GM23338 (cell line): ENCODE measurements at regions not wholly inside any gene's neighbourhood (a gene's known extent, or its start where the extent isn't known, plus 50 kb on each side); places are given as distances from the start of the nearest gene placed in this dataset.

ENCODE experiments used
- ATAC-seq: fragments of 200-7000 bp; cut with Tn5 transposase; 3 replicates; pipeline ENCODE4 v1.9.1; 2020
- DNase-seq: peaks from one replicate; pipeline ENCODE4 v3.0.0-alpha.2; 2015; ENCODE audit warnings: low spot score
- H2AFZ ChIP-seq: fragments of 200-600 bp; sonication (generic); 2 replicates; pipeline ENCODE4 v1.8.0; 2016; ENCODE audit warnings: antibody characterized with exemption, mild to moderate bottlenecking, moderate library complexity
- H3F3A ChIP-seq: fragments of 200-600 bp; sonication (generic); replicated peaks from 2 replicates; pipeline ENCODE4 v1.8.0; 2017; ENCODE audit warnings: antibody characterized with exemption, mixed run types, low read depth
- H3K27ac ChIP-seq: fragments of 200-600 bp; sonication (generic); 2 replicates; pipeline ENCODE4 v1.6.1; 2016; ENCODE audit warnings: low read depth
- H3K27me3 ChIP-seq: fragments of 200-600 bp; sonication (generic); 2 replicates; pipeline ENCODE4 v1.8.0; 2016; ENCODE audit warnings: mild to moderate bottlenecking, mixed run types, moderate library complexity; ENCODE audit not compliant: insufficient read depth
- H3K36me3 ChIP-seq: fragments of 200-600 bp; sonication (generic); 2 replicates; pipeline ENCODE4 v1.8.0; 2016; ENCODE audit warnings: mild to moderate bottlenecking; ENCODE audit not compliant: insufficient read depth
- H3K4me1 ChIP-seq: fragments of 200-600 bp; sonication (generic); 2 replicates; pipeline ENCODE4 v1.8.0; 2016; ENCODE audit warnings: mild to moderate bottlenecking, moderate library complexity; ENCODE audit not compliant: insufficient read depth
- H3K4me2 ChIP-seq: fragments of 200-600 bp; sonication (generic); 2 replicates; pipeline ENCODE4 v1.7.1; 2017; ENCODE audit warnings: mixed run types
- H3K4me3 ChIP-seq: fragments of 200-600 bp; sonication (generic); 2 replicates; pipeline ENCODE4 v1.6.1; 2016; ENCODE audit warnings: mixed run types
- H3K79me2 ChIP-seq: fragments of 200-600 bp; sonication (generic); replicated peaks from 2 replicates; pipeline ENCODE4 v1.8.0; 2017; ENCODE audit warnings: mild to moderate bottlenecking; ENCODE audit not compliant: insufficient read depth
- H3K9me2 ChIP-seq: fragments of 200-600 bp; sonication (generic); 2 replicates; pipeline ENCODE4 v1.8.0; 2017; ENCODE audit not compliant: insufficient read depth
- H4K20me1 ChIP-seq: fragments of 200-600 bp; sonication (generic); replicated peaks from 2 replicates; pipeline ENCODE4 v1.8.0; 2017; ENCODE audit warnings: mild to moderate bottlenecking; ENCODE audit not compliant: insufficient read depth
- H3K27ac Mint-ChIP-seq: 2 replicates; pipeline ENCODE4 v1.8.0; 2020; ENCODE audit warnings: inconsistent platforms, mild to moderate bottlenecking, moderate library complexity, mixed read lengths
- H3K27me3 Mint-ChIP-seq: 3 replicates; pipeline ENCODE4 v1.8.0; 2022; ENCODE audit warnings: low read depth, mild to moderate bottlenecking, moderate library complexity, mixed read lengths, inconsistent platforms; ENCODE audit not compliant: insufficient read depth, poor library complexity
- H3K36me3 Mint-ChIP-seq: 3 replicates; pipeline ENCODE4 v1.8.0; 2021; ENCODE audit warnings: low read depth, mild to moderate bottlenecking, inconsistent platforms, moderate library complexity, mixed read lengths
- H3K4me1 Mint-ChIP-seq: 3 replicates; pipeline ENCODE4 v1.8.0; 2020; ENCODE audit warnings: mild to moderate bottlenecking, inconsistent platforms, mixed read lengths
- H3K4me3 Mint-ChIP-seq: 3 replicates; pipeline ENCODE4 v1.8.0; 2021; ENCODE audit warnings: moderate library complexity, mild to moderate bottlenecking, inconsistent platforms, mixed read lengths
- H3K9me3 Mint-ChIP-seq: 3 replicates; pipeline ENCODE4 v1.8.0; 2020; ENCODE audit warnings: moderate library complexity, mild to moderate bottlenecking, inconsistent platforms, mixed read lengths
- CREB1 ChIP-seq: fragments of 250-450 bp; sonication (Bioruptor Pico); IDR thresholded peaks from 2 replicates; pipeline ENCODE4 v1.5.0; 2020; ENCODE audit warnings: low read depth, mild to moderate bottlenecking, moderate library complexity
- CTCF ChIP-seq, 2 experiments: fragments of 200-600 bp in 1 of 2; sonication (generic) in 1 of 2; conservative IDR thresholded peaks; 2 replicates each; pipeline versions ENCODE4 v1.5.1 to v1.6.1; 2016 to 2017; ENCODE audit warnings: antibody characterized with exemption in 2 of 2, low read depth in 2 of 2, mild to moderate bottlenecking in 2 of 2, moderate library complexity in 1 of 2
- EZH2phosphoT487 ChIP-seq: fragments of 200-600 bp; sonication (generic); IDR thresholded peaks from one replicate; pipeline ENCODE4 v1.8.1; 2018; ENCODE audit warnings: antibody characterized with exemption; ENCODE audit not compliant: unreplicated experiment
- JUNB ChIP-seq: IDR thresholded peaks from one replicate; pipeline ENCODE4 v1.6.1; 2016; ENCODE audit warnings: antibody characterized with exemption; ENCODE audit not compliant: unreplicated experiment
- NANOG ChIP-seq: IDR thresholded peaks from 2 replicates; pipeline ENCODE4 v1.6.1; 2016; ENCODE audit warnings: antibody characterized with exemption, borderline replicate concordance
- REST ChIP-seq: IDR thresholded peaks from one replicate; pipeline ENCODE4 v1.6.1; 2018; ENCODE audit warnings: antibody characterized with exemption; ENCODE audit not compliant: unreplicated experiment
- ZNF114 ChIP-seq: fragments of 250-450 bp; sonication (Bioruptor Pico); IDR thresholded peaks from 2 replicates; pipeline ENCODE4 v1.5.0; 2020; ENCODE audit warnings: mild to moderate bottlenecking, moderate library complexity
- ZNF331 ChIP-seq: fragments of 250-450 bp; sonication (Bioruptor Pico); IDR thresholded peaks from 2 replicates; pipeline ENCODE4 v1.5.0; 2020; ENCODE audit warnings: low read depth, mild to moderate bottlenecking, moderate library complexity
- ZNF462 ChIP-seq: fragments of 250-450 bp; sonication (Bioruptor Pico); IDR thresholded peaks from 2 replicates; pipeline ENCODE4 v1.5.0; 2020; ENCODE audit warnings: mild to moderate bottlenecking, moderate library complexity

- no peak for TF ChIP-seq ZNF462 (CRISPR knock-in tag)
Observed at GRCh38 chr6:12417191-12417590, 127.0 kb downstream of the EDN1 start (continued).

- H3F3A ChIP-seq, result no peaks in the 10 kb centered on the region
- H3K4me3 ChIP-seq, result no peak overlapping the region
- no peaks in the 10 kb centered on the region for H3K79me2 ChIP-seq
- no peaks in the 10 kb centered on the region for H3K36me3 ChIP-seq
- Mint-ChIP-seq H3K4me3 (no peak overlapping the region), H3K36me3 (no peaks in the 10 kb centered on the region), H3K27ac (no peak overlapping the region), H3K4me1 (peaks cover 6% of the 10 kb centered on the region; the same call in 2 of the 3 replicates), H3K9me3 (no peaks in the 10 kb centered on the region), H3K27me3 (no peaks in the 10 kb centered on the region)
- no peaks in the 10 kb centered on the region; the same call in 1 of the 2 replicates for H3K9me2 ChIP-seq
- no peaks in the 10 kb centered on the region for H3K27me3 ChIP-seq
- ATAC-seq, result no peak
- no peak overlapping the region for H3K4me2 ChIP-seq
- no peaks in the 10 kb centered on the region for H4K20me1 ChIP-seq
- no peaks in the 10 kb centered on the region for H3K4me1 ChIP-seq
- no peak overlapping the region for H2AFZ ChIP-seq
- H3K27ac ChIP-seq, result no peak overlapping the region
- DNase-seq, result no peak
- TF ChIP-seq ZNF114 (CRISPR knock-in tag), result no peak
- TF ChIP-seq CTCF (conservative IDR thresholded peaks at IDR 0.05; ENCODE audit: low read depth in 2 of 2), result no peak
- no peak for TF ChIP-seq CREB1 (CRISPR knock-in tag)
- TF ChIP-seq JUNB, result no peak
- no peak for TF ChIP-seq REST
- TF ChIP-seq EZH2phosphoT487, result no peak
- no peak for TF ChIP-seq ZNF331 (CRISPR knock-in tag)
- no peak for TF ChIP-seq NANOG
Observed at GRCh38 chr6:12418946-12419345, 128.8 kb downstream of the EDN1 start.
